Stimulated activated memory B cell treated with anti-CD40 and anti-IgM and Interleukin-4, amounts not matched to agents 10 μg/mL and 1 μg/mL and 100 μg/mL, for 72 hours (primary cell): ENCODE measurements at regions not wholly inside any gene's neighbourhood (a gene's known extent, or its start where the extent isn't known, plus 50 kb on each side); places are given as distances from the start of the nearest gene placed in this dataset.
"Not testable (repeated sequence)": the region's sequence is repeated elsewhere in the genome, so short reads cannot be mapped to it uniquely, and the experiment has no call there.

Experiments used
- ATAC-seq: fragments of 150-1000 bp; cut with Tn5 transposase; 2 replicates; pipeline ENCODE4 v1.10.0; 2021
- H3K27ac Mint-ChIP-seq: one replicate; pipeline ENCODE4 v1.8.0; 2022; ENCODE audit warnings: mild to moderate bottlenecking, mixed read lengths
- H3K27me3 Mint-ChIP-seq: one replicate; pipeline ENCODE4 v1.8.0; 2022; ENCODE audit warnings: mixed read lengths
- H3K36me3 Mint-ChIP-seq: one replicate; pipeline ENCODE4 v1.8.0; 2022; ENCODE audit warnings: mixed read lengths
- H3K4me1 Mint-ChIP-seq: one replicate; pipeline ENCODE4 v1.8.0; 2022; ENCODE audit warnings: mixed read lengths
- H3K4me3 Mint-ChIP-seq: one replicate; pipeline ENCODE4 v1.8.0; 2022; ENCODE audit warnings: mild to moderate bottlenecking, moderate library complexity, mixed read lengths
- H3K9me3 Mint-ChIP-seq: one replicate; pipeline ENCODE4 v1.8.0; 2022; ENCODE audit warnings: mixed read lengths

GRCh38 chr20:43404878-43405277 lies 52.8 kb upstream of the SRSF6 start:
- Mint-ChIP-seq H3K9me3 (peaks cover 7% of the 10 kb centered on the region), H3K27ac (no peak overlapping the region), H3K4me3 (no peak overlapping the region), H3K36me3 (peaks cover 4% of the 10 kb centered on the region), H3K4me1 (no peaks in the 10 kb centered on the region), H3K27me3 (peaks cover 67% of the 10 kb centered on the region)
- no peak for ATAC-seq

DNA sequence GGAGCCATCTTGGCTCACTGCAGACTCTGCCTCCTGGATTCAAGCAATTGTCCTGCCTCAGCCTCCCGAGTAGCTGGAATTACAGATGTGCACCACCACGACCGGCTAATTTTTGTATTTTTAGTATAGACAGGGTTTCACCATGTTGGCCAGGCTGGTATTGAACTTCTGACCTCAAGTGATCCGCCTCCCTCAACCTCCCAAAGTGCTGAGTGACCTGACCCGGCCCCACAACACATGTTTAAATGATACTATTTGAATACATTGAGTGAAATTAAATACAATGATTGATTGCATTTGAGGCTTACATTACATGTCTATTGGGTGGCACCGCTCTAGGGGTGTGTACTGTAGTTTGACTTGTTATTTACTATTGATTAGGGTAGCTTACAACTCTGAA lies 56.8 kb upstream of the SRSF6 start:
- not testable (repeated sequence) for ATAC-seq, H3K4me1 Mint-ChIP-seq, H3K9me3 Mint-ChIP-seq, H3K27ac Mint-ChIP-seq, H3K36me3 Mint-ChIP-seq, H3K4me3 Mint-ChIP-seq
- peaks cover 38% of the 10 kb centered on the region for H3K27me3 Mint-ChIP-seq

GRCh38 chr20:43398676-43399324 lies 58.9 kb upstream of the SRSF6 start:
- Mint-ChIP-seq H3K27ac (no peak overlapping the region), H3K9me3 (peaks cover 2% of the 10 kb centered on the region), H3K36me3 (no peaks in the 10 kb centered on the region), H3K4me1 (no peaks in the 10 kb centered on the region), H3K27me3 (peaks cover 17% of the 10 kb centered on the region), H3K4me3 (no peak overlapping the region)
- ATAC-seq = no peak

GRCh38 chr20:43397147-43397546 lies 60.5 kb upstream of the SRSF6 start:
- no peak overlapping the region for H3K27ac Mint-ChIP-seq
- no peaks in the 10 kb centered on the region for H3K36me3 Mint-ChIP-seq
- peaks cover 17% of the 10 kb centered on the region for H3K27me3 Mint-ChIP-seq
- ATAC-seq = no peak
- peaks cover 2% of the 10 kb centered on the region for H3K9me3 Mint-ChIP-seq
- no peak overlapping the region for H3K4me3 Mint-ChIP-seq
- H3K4me1 Mint-ChIP-seq = no peaks in the 10 kb centered on the region

GRCh38 chr20:43393052-43393451 lies 64.6 kb upstream of the SRSF6 start:
- H3K4me3 Mint-ChIP-seq = no peak overlapping the region
- peaks cover 45% of the 10 kb centered on the region for H3K27me3 Mint-ChIP-seq
- H3K9me3 Mint-ChIP-seq = peaks cover 2% of the 10 kb centered on the region
- ATAC-seq = no peak
- no peaks in the 10 kb centered on the region for H3K4me1 Mint-ChIP-seq
- H3K27ac Mint-ChIP-seq = no peak overlapping the region
- H3K36me3 Mint-ChIP-seq = no peaks in the 10 kb centered on the region

GRCh38 chr20:43392561-43392960 lies 65.1 kb upstream of the SRSF6 start:
- no peaks in the 10 kb centered on the region for H3K4me1 Mint-ChIP-seq
- no peak for ATAC-seq
- H3K36me3 Mint-ChIP-seq = no peaks in the 10 kb centered on the region
- H3K4me3 Mint-ChIP-seq = no peak overlapping the region
- H3K27me3 Mint-ChIP-seq = peaks cover 45% of the 10 kb centered on the region
- H3K9me3 Mint-ChIP-seq = peaks cover 2% of the 10 kb centered on the region
- H3K27ac Mint-ChIP-seq = no peak overlapping the region

- peaks cover 7% of the 10 kb centered on the region for H3K9me3 Mint-ChIP-seq
- H3K27me3 Mint-ChIP-seq = peaks cover 45% of the 10 kb centered on the region
- no peaks in the 10 kb centered on the region for H3K4me1 Mint-ChIP-seq
- no peaks in the 10 kb centered on the region for H3K36me3 Mint-ChIP-seq
- no peak overlapping the region for H3K4me3 Mint-ChIP-seq
- H3K27ac Mint-ChIP-seq = no peak overlapping the region
- ATAC-seq = peak; percentile 27
Measured at GRCh38 chr20:43389839-43390626, 67.7 kb upstream of the SRSF6 start.

DNA sequence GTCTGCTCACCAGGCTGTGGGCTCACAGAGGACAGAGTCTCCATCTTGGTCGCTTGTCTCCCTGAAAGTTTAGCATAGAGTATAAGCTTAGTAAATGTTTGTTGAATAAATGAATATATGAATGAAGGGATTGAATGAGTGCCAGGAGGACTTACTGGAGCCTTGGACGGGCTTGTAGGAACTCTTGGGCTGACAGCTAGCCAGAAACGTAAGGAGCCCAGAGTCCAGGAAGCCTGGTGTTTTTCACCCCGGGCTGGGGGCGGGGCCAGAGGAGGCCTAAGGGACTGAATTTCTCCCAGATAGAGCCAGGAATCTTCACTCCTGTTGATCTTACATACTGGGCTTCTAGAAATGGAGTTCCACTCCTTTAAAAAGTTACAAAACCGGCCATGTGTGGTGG lies 68.5 kb upstream of the SRSF6 start:
- Mint-ChIP-seq H3K4me1 (no peaks in the 10 kb centered on the region), H3K27ac (no peak overlapping the region), H3K36me3 (no peaks in the 10 kb centered on the region), H3K4me3 (no peak overlapping the region), H3K9me3 (peaks cover 4% of the 10 kb centered on the region), H3K27me3 (peaks cover 45% of the 10 kb centered on the region)
- ATAC-seq = no peak

DNA sequence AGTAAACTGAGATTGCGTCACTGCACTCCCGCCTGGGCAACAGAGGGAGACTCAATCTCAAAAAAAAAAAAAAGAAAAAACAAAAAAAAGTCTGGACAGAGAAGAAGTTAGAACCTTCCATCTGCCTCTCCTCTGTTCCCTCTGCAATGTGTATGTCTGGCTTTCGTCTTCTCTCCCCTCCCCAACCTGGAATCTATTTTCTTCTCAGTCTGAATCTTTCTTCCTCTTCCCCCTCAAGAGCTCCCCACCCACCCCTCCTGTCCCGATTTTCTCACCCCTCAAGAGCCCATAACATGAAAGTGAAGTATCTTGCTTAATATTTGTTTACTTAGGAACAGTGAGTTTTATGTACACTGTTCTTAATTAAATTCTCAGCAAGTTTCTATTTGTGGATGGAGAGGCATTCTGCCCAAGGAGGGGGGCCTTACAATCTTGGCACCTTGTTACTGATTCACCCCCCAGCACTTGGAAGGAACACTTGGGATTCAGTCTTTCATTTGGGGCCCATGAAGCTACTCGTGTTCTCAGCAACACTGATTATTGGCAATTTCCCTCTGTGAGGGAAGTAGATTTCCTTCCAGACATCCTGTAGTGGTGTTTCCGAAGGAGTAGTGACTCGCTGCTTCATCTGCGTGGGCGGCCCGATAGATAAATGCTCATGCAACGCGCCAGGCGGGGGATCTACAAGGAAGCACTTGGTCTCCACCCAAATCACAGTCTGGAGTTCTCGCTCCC lies 69.3 kb upstream of the SRSF6 start:
- H3K27me3 Mint-ChIP-seq = peaks cover 52% of the 10 kb centered on the region

GRCh38 chr20:43387737-43388136 lies 70.0 kb upstream of the SRSF6 start:
- peaks cover 4% of the 10 kb centered on the region for H3K9me3 Mint-ChIP-seq
- ATAC-seq = no peak
- H3K4me3 Mint-ChIP-seq = no peak overlapping the region
- H3K27ac Mint-ChIP-seq = no peak overlapping the region
- peaks cover 59% of the 10 kb centered on the region for H3K27me3 Mint-ChIP-seq
- no peaks in the 10 kb centered on the region for H3K4me1 Mint-ChIP-seq
- no peaks in the 10 kb centered on the region for H3K36me3 Mint-ChIP-seq

More for the DNA sequence above, 69.3 kb upstream of the SRSF6 start:
- Mint-ChIP-seq H3K9me3 (peaks cover 4% of the 10 kb centered on the region), H3K4me3 (no peak overlapping the region), H3K27ac (no peak overlapping the region), H3K4me1 (no peaks in the 10 kb centered on the region), H3K36me3 (no peaks in the 10 kb centered on the region)
- ATAC-seq = no peak

DNA sequence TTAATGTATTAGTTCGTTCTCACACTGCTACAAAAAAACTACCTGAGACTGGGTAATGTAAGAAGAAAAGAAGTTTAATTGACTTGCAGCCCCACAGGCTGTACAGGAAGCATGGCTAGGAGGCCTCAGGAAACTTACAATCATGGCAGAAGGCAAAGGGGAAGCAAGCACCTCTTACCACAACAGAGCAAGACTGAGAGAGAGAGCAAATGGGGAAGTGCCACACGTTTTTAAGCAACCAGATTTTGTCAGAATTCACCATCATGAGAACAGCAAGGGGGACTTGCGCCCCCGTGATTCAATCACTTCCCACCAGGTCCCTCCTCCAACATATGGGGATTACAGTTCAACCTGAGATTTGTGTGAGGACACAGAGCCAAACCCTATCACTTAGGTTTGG lies 70.8 kb upstream of the SRSF6 start:
- Mint-ChIP-seq H3K27me3 (peaks cover 57% of the 10 kb centered on the region), H3K4me1 (no peaks in the 10 kb centered on the region), H3K27ac (no peak overlapping the region), H3K4me3 (no peak overlapping the region), H3K36me3 (no peaks in the 10 kb centered on the region), H3K9me3 (peaks cover 4% of the 10 kb centered on the region)
- no peak for ATAC-seq

- H3K27ac Mint-ChIP-seq = no peak overlapping the region
- peaks cover 48% of the 10 kb centered on the region for H3K27me3 Mint-ChIP-seq
- H3K36me3 Mint-ChIP-seq = no peaks in the 10 kb centered on the region
- no peak overlapping the region for H3K4me3 Mint-ChIP-seq
- no peak for ATAC-seq
- no peaks in the 10 kb centered on the region for H3K4me1 Mint-ChIP-seq
- peaks cover 4% of the 10 kb centered on the region for H3K9me3 Mint-ChIP-seq
Measured at GRCh38 chr20:43385914-43386313, 71.8 kb upstream of the SRSF6 start.

- Mint-ChIP-seq H3K4me3 (no peak overlapping the region), H3K27ac (no peak overlapping the region), H3K27me3 (peaks cover 47% of the 10 kb centered on the region), H3K4me1 (no peaks in the 10 kb centered on the region), H3K9me3 (peaks cover 4% of the 10 kb centered on the region), H3K36me3 (no peaks in the 10 kb centered on the region)
- ATAC-seq = no peak
Measured at GRCh38 chr20:43384101-43384940, 73.4 kb upstream of the SRSF6 start.

- H3K27me3 Mint-ChIP-seq = peaks cover 39% of the 10 kb centered on the region
- no peak overlapping the region for H3K4me3 Mint-ChIP-seq
- no peaks in the 10 kb centered on the region for H3K4me1 Mint-ChIP-seq
- H3K9me3 Mint-ChIP-seq = peaks cover 4% of the 10 kb centered on the region
- no peaks in the 10 kb centered on the region for H3K36me3 Mint-ChIP-seq
- H3K27ac Mint-ChIP-seq = no peak overlapping the region
- peak; percentile 48 for ATAC-seq
Measured at GRCh38 chr20:43383026-43383795, 74.5 kb upstream of the SRSF6 start.
